SK-N-MC (cell line): ENCODE measurements at regions not wholly inside any gene's neighbourhood (a gene's known extent, or its start where the extent isn't known, plus 50 kb on each side); places are given as distances from the start of the nearest gene placed in this dataset.

Experiments used
- EZH2 ChIP-seq: fragments of 200-600 bp; sonication (generic); IDR thresholded peaks from one replicate; pipeline ENCODE4 v1.6.1; 2017; ENCODE audit warnings: antibody characterized with exemption
- POLR2AphosphoS5 ChIP-seq: IDR thresholded peaks from 2 replicates; pipeline ENCODE4 v1.6.1; 2012; ENCODE audit warnings: mild to moderate bottlenecking, low read depth, low read length, borderline replicate concordance

GRCh38 chr11:42709216-42709615 is 602.6 kb upstream of the API5 start:
- TF ChIP-seq POLR2AphosphoS5 (no peak), EZH2 (no peak)
